SK-N-SH treated with all-trans-retinoic acid at 6 μM for 48 hours (cell line): ENCODE measurements at regions not wholly inside any gene's neighbourhood (a gene's known extent, or its start where the extent isn't known, plus 50 kb on each side); places are given as distances from the start of the nearest gene placed in this dataset.
"Not testable (repeated sequence)": the region's sequence is repeated elsewhere in the genome, so short reads cannot be mapped to it uniquely, and the experiment has no call there.

Experiments used
- ARNTL ChIP-seq: fragments of 450-650 bp; formaldehyde crosslinking; IDR thresholded peaks from 2 replicates; pipeline ENCODE4 v1.5.0; 2020; ENCODE audit warnings: low read depth, mild to moderate bottlenecking, moderate library complexity, borderline replicate concordance
- CREB5 ChIP-seq: fragments of 250-450 bp; sonication (Bioruptor Pico); IDR thresholded peaks from 2 replicates; pipeline ENCODE4 v1.5.1; 2020; ENCODE audit warnings: low read depth, mild to moderate bottlenecking, moderate library complexity
- CSDC2 ChIP-seq: fragments of 250-450 bp; sonication (Bioruptor Pico); IDR thresholded peaks from 2 replicates; pipeline ENCODE4 v1.5.0; 2020; ENCODE audit warnings: mild to moderate bottlenecking, moderate library complexity
- GLIS3 ChIP-seq: fragments of 250-450 bp; sonication (Bioruptor Pico); IDR thresholded peaks from 2 replicates; pipeline ENCODE4 v1.5.0; 2020; ENCODE audit warnings: mild to moderate bottlenecking, moderate library complexity
- ISL1 ChIP-seq: fragments of 250-450 bp; sonication (Bioruptor Pico); IDR thresholded peaks from 2 replicates; pipeline ENCODE4 v2.1.2; 2022; ENCODE audit warnings: mild to moderate bottlenecking, moderate library complexity
- OSR1 ChIP-seq: fragments of 250-450 bp; sonication (Bioruptor Pico); IDR thresholded peaks from 2 replicates; pipeline ENCODE4 v1.8.0; 2022; ENCODE audit warnings: moderate library complexity, mild to moderate bottlenecking, inconsistent platforms
- RARB ChIP-seq: fragments of 250-450 bp; sonication (Bioruptor Pico); IDR thresholded peaks from 2 replicates; pipeline ENCODE4 v1.8.0; 2021; ENCODE audit warnings: mild to moderate bottlenecking, moderate library complexity
- TOX ChIP-seq: fragments of 250-450 bp; sonication (Bioruptor Pico); IDR thresholded peaks from 2 replicates; pipeline ENCODE4 v1.8.0; 2021; ENCODE audit warnings: mild to moderate bottlenecking, moderate library complexity, borderline replicate concordance
- ZNF70 ChIP-seq: fragments of 450-650 bp; formaldehyde crosslinking; IDR thresholded peaks from 2 replicates; pipeline ENCODE4 v1.5.0; 2020; ENCODE audit warnings: mild to moderate bottlenecking, moderate library complexity
- ZNF8 ChIP-seq: fragments of 450-650 bp; formaldehyde crosslinking; IDR thresholded peaks from 2 replicates; pipeline ENCODE4 v1.5.0; 2020; ENCODE audit warnings: mild to moderate bottlenecking, moderate library complexity
- TF ChIP-seq, protein P1 (sequence below): fragments of 250-450 bp; sonication (Bioruptor Pico); IDR thresholded peaks from 2 replicates; pipeline ENCODE4 v1.8.0; 2020; ENCODE audit warnings: mild to moderate bottlenecking, moderate library complexity, borderline replicate concordance
- TF ChIP-seq, protein P2 (sequence below): fragments of 250-450 bp; sonication (Bioruptor Pico); IDR thresholded peaks from 2 replicates; pipeline ENCODE4 v1.5.1; 2021; ENCODE audit warnings: mild to moderate bottlenecking, moderate library complexity

DNA sequence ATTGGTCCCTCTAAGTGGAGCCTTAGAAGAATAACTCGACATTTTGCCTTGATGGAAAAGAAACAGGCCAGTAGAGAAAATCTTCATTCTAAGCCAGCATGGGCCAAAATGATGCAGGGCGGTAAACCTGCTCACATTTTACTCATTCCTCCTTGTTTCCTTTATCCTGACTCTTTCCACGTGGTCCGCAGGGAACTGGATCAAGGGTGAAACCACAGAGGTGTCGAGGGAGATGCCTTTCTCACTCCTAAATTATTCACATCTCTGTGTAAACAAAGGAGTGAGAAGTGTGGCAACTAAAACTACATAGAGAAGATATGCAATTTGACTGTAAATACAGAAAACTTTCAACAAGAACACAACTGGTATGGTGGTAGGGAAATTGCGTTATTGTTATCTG is 81.2 kb upstream of the DPY19L1 start:
- not testable (repeated sequence) for TF ChIP-seq RARB (CRISPR knock-in tag); TOX; ZNF8 (CRISPR knock-in tag); ZNF70; ARNTL; CSDC2 (CRISPR knock-in tag); GLIS3 (CRISPR knock-in tag); ISL1 (CRISPR knock-in tag); OSR1 (CRISPR knock-in tag); CREB5 (CRISPR knock-in tag)
- TF ChIP-seq, protein P1, sequence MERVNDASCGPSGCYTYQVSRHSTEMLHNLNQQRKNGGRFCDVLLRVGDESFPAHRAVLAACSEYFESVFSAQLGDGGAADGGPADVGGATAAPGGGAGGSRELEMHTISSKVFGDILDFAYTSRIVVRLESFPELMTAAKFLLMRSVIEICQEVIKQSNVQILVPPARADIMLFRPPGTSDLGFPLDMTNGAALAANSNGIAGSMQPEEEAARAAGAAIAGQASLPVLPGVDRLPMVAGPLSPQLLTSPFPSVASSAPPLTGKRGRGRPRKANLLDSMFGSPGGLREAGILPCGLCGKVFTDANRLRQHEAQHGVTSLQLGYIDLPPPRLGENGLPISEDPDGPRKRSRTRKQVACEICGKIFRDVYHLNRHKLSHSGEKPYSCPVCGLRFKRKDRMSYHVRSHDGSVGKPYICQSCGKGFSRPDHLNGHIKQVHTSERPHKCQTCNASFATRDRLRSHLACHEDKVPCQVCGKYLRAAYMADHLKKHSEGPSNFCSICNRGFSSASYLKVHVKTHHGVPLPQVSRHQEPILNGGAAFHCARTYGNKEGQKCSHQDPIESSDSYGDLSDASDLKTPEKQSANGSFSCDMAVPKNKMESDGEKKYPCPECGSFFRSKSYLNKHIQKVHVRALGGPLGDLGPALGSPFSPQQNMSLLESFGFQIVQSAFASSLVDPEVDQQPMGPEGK (CRISPR knock-in tag), result not testable (repeated sequence)
- TF ChIP-seq, protein P2, sequence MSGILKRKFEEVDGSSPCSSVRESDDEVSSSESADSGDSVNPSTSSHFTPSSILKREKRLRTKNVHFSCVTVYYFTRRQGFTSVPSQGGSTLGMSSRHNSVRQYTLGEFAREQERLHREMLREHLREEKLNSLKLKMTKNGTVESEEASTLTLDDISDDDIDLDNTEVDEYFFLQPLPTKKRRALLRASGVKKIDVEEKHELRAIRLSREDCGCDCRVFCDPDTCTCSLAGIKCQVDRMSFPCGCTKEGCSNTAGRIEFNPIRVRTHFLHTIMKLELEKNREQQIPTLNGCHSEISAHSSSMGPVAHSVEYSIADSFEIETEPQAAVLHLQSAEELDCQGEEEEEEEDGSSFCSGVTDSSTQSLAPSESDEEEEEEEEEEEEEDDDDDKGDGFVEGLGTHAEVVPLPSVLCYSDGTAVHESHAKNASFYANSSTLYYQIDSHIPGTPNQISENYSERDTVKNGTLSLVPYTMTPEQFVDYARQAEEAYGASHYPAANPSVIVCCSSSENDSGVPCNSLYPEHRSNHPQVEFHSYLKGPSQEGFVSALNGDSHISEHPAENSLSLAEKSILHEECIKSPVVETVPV (CRISPR knock-in tag), result not testable (repeated sequence)
